K562 (cell line): ENCODE measurements at regions not wholly inside any gene's neighbourhood (a gene's known extent, or its start where the extent isn't known, plus 50 kb on each side); places are given as distances from the start of the nearest gene placed in this dataset.

Source experiments
- ATAC-seq: fragments of 200-7000 bp; cut with Tn5 transposase; 3 replicates; pipeline ENCODE4 v1.9.1; 2020; ENCODE audit warnings: moderate library complexity
- BruUV-seq: library from RNA; stranded (reverse); fragments of 400-500 nt; replicated peaks from 2 replicates; lab custom pipeline; 2021; lab: Mats Ljungman, UMichigan
- CTCF ChIA-PET: fragments of 300-600 bp; formaldehyde crosslinking; extraction: SDS; loops from one replicate; lab custom pipeline; 2021; ENCODE audit warnings: low intra/inter-chr PET ratio; lab: Yijun Ruan, JAX
- POLR2A ChIA-PET: fragments of 300-600, 350-650 bp; sonication (Branson Sonifier 250); formaldehyde crosslinking; extraction: SDS; loops from one replicate; lab custom pipeline; 2021; ENCODE audit warnings: antibody characterized with exemption, inconsistent platforms; lab: Yijun Ruan, JAX
- DNase-seq, 4 experiments: peaks; one replicate each; pipeline versions ENCODE4 v3.0.0 to v3.0.0-alpha.2; 2011 to 2018; ENCODE audit warnings: low spot score in 3 of 4, mixed read lengths in 3 of 4; ENCODE audit errors: extremely low read depth in 1 of 4
- FAIRE-seq: peaks from 2 replicates; lab custom pipeline; 2011; peaks lifted over from hg19 to GRCh38; lab: Jason Lieb, UNC
- H2AFZ ChIP-seq: 2 replicates; pipeline ENCODE4 v1.6.0; 2011; ENCODE audit warnings: low read depth, low read length, control low read depth, inconsistent platforms
- H3K27ac ChIP-seq: fragments of 200-600 bp; 3 replicates; pipeline ENCODE4 v1.8.0; 2011; ENCODE audit warnings: low read depth, mild to moderate bottlenecking, control low read depth, inconsistent platforms, low read length, moderate library complexity, mixed read lengths; ENCODE audit errors: extremely low read depth
- H3K27me3 ChIP-seq, 2 experiments: fragments of 300-600 bp in 1 of 2; 2 replicates in 1 of 2; 3 replicates in 1 of 2; pipeline versions ENCODE4 v1.6.0 to v1.8.0; 2011; ENCODE audit warnings: inconsistent platforms in 2 of 2, low read length in 2 of 2, mild to moderate bottlenecking in 1 of 2, mixed read lengths in 1 of 2, moderate library complexity in 1 of 2; ENCODE audit not compliant: control insufficient read depth in 2 of 2, insufficient read depth in 2 of 2
- H3K36me3 ChIP-seq: fragments of 300-600 bp; 3 replicates; pipeline ENCODE4 v1.8.0; 2011; ENCODE audit warnings: mild to moderate bottlenecking, low read length, inconsistent platforms; ENCODE audit not compliant: control insufficient read depth, insufficient read depth
- H3K4me1 ChIP-seq, 2 experiments: fragments of 200-600 bp in 1 of 2; replicated peaks in 1 of 2; 2 replicates in 1 of 2; 3 replicates in 1 of 2; pipeline versions ENCODE4 v1.5.1 to v1.8.0; 2011; ENCODE audit warnings: inconsistent platforms in 2 of 2, low read length in 2 of 2, mild to moderate bottlenecking in 1 of 2, mixed read lengths in 1 of 2, moderate library complexity in 1 of 2; ENCODE audit not compliant: control insufficient read depth in 2 of 2, insufficient read depth in 2 of 2
- H3K4me2 ChIP-seq: 2 replicates; pipeline ENCODE4 v1.6.1; 2011; ENCODE audit warnings: low read length, control low read depth, inconsistent platforms, mixed read lengths; ENCODE audit not compliant: insufficient read depth
- H3K4me3 ChIP-seq: fragments of 200-600 bp; sonication (generic), shearing (Covaris generic); 2 replicates; pipeline ENCODE4 v1.5.1; 2016; ENCODE audit warnings: control low read depth, inconsistent platforms
- H3K79me2 ChIP-seq: fragments of 200-600 bp; 3 replicates; pipeline ENCODE4 v1.8.0; 2011; ENCODE audit warnings: low read length, inconsistent platforms; ENCODE audit not compliant: control insufficient read depth, insufficient read depth
- H3K9ac ChIP-seq, 2 experiments: 2 replicates each; pipeline versions ENCODE4 v1.6.0 to v1.6.1; 2011; ENCODE audit warnings: low read depth in 2 of 2, low read length in 2 of 2, control low read depth in 1 of 2, inconsistent platforms in 1 of 2, mild to moderate bottlenecking in 1 of 2, mixed read lengths in 1 of 2; ENCODE audit not compliant: insufficient read depth in 1 of 2
- H3K9me1 ChIP-seq: one replicate; pipeline ENCODE4 v1.6.0; 2011; ENCODE audit warnings: inconsistent platforms, mild to moderate bottlenecking, low read length, moderate library complexity; ENCODE audit not compliant: control insufficient read depth, insufficient read depth
- H3K9me3 ChIP-seq: replicated peaks from 2 replicates; pipeline ENCODE4 v1.5.1; 2011; ENCODE audit warnings: low read depth, low read length, inconsistent platforms; ENCODE audit not compliant: control insufficient read depth, insufficient read depth
- H4K20me1 ChIP-seq: replicated peaks from 2 replicates; pipeline ENCODE4 v1.6.1; 2011; ENCODE audit warnings: low read length, inconsistent platforms, mixed read lengths; ENCODE audit not compliant: control insufficient read depth, insufficient read depth
- ARID2 ChIP-seq: fragments of 450-650 bp; IDR thresholded peaks from 2 replicates; pipeline ENCODE4 v1.6.1; 2017; ENCODE audit warnings: antibody characterized with exemption, mild to moderate bottlenecking
- CBFA2T2 ChIP-seq: fragments of 450-650 bp; conservative IDR thresholded peaks from 2 replicates; pipeline ENCODE4 v1.6.1; 2017; ENCODE audit warnings: mild to moderate bottlenecking
- CHD1 ChIP-seq: fragments of 200-600 bp; sonication (generic); IDR thresholded peaks from one replicate; pipeline ENCODE4 v1.6.1; 2012; ENCODE audit warnings: mild to moderate bottlenecking, moderate library complexity, low read length, inconsistent platforms
- HNRNPH1 ChIP-seq: fragments of 200-400 bp; formaldehyde crosslinking; optimal IDR thresholded peaks from 2 replicates; pipeline ENCODE3; 2017; ENCODE audit warnings: low read depth, mild to moderate bottlenecking, low read length, moderate library complexity
- TAF7 ChIP-seq: fragments of 450-650 bp; IDR thresholded peaks from 2 replicates; pipeline ENCODE4 v1.6.1; 2016; ENCODE audit warnings: missing genetic modification characterization, missing compliant biosample characterization
- TSHZ1 ChIP-seq: fragments of 250-450 bp; sonication (Bioruptor Pico); IDR thresholded peaks from 2 replicates; pipeline ENCODE4 v1.4.0; 2020; ENCODE audit warnings: mild to moderate bottlenecking, moderate library complexity
- YY1 ChIP-seq, 3 experiments: IDR thresholded peaks; 2 replicates each; pipeline ENCODE4 v1.6.1; 2011; ENCODE audit warnings: low read length in 2 of 3, mild to moderate bottlenecking in 2 of 3, moderate library complexity in 2 of 3, borderline replicate concordance in 1 of 3, control low read depth in 1 of 3, low read depth in 1 of 3; ENCODE audit not compliant: insufficient read depth in 3 of 3, insufficient replicate concordance in 2 of 3, control insufficient read depth in 1 of 3, insufficient read length in 1 of 3; ENCODE audit errors: extremely low read depth in 1 of 3
- ZNF212 ChIP-seq: fragments of 450-650 bp; formaldehyde crosslinking; IDR thresholded peaks from 2 replicates; pipeline ENCODE4 v1.4.0; 2020; ENCODE audit warnings: mild to moderate bottlenecking
- ZNF431 ChIP-seq: sonication (generic); formaldehyde crosslinking; IDR thresholded peaks from 2 replicates; pipeline ENCODE4 v1.8.0; 2022; ENCODE audit warnings: mild to moderate bottlenecking, missing genetic modification reagents
- ZNF77 ChIP-seq: fragments of 250-450 bp; sonication (Bioruptor Pico); IDR thresholded peaks from 2 replicates; pipeline ENCODE4 v1.5.0; 2020
- in situ Hi-C: fragments of 300-500 bp; cut with MboI; formaldehyde crosslinking; loops from 4 replicates; pipeline ENCODE4 v1.15.0; 2018; ENCODE audit warnings: inconsistent platforms, mixed read lengths
- intact Hi-C: fragments of 100-400 bp; cut with micrococcal nuclease; formaldehyde crosslinking; loops from 2 replicates; pipeline ENCODE4 v1.14.2; 2022
- TF ChIP-seq, protein P1 (sequence below): IDR thresholded peaks from 3 replicates; pipeline ENCODE4 v1.6.1; 2011; ENCODE audit warnings: borderline replicate concordance, mild to moderate bottlenecking, moderate library complexity; ENCODE audit not compliant: insufficient read length; ENCODE audit errors: extremely low read depth
- TF ChIP-seq, protein P2 (sequence below): fragments of 250-450 bp; sonication (Bioruptor Pico); IDR thresholded peaks from 2 replicates; pipeline ENCODE4 v1.4.0; 2020; ENCODE audit warnings: mild to moderate bottlenecking

DNA sequence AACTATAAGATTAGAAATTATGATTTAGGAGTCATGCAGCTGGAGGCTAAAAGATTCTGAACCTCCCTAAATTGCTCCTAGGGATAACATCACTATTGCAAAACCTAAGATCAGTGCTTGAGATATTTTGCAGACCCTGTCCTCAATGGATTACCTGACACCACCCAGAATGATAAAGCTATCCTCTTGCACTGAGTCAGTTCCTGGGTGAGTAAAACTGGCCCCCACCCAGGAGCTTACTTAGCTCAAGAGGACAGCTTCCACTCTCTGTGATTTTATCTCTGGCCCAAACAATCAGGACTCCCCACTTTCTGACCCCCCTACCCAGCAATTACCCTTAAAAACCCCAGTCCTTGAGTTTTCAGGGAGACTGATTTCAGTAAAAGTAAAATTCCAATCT, 2074.4 kb upstream of the RAG2 start:
- no TSS peak for BruUV-seq
- Histone ChIP-seq H3K4me3 (no peak overlapping the region), H3K27ac (no peak overlapping the region), H3K9ac (no peak overlapping the region), H3K4me2 (no peak overlapping the region), H3K27me3 (no peaks in the 10 kb centered on the region), H4K20me1 (no peaks in the 10 kb centered on the region), H3K36me3 (no peaks in the 10 kb centered on the region), H3K4me1 (no peaks in the 10 kb centered on the region; a peak in 1 of 5 replicates), H3K9me1 (no peaks in the 10 kb centered on the region), H2AFZ (no peak overlapping the region), H3K9me3 (no peaks in the 10 kb centered on the region), H3K79me2 (no peaks in the 10 kb centered on the region)
- TF ChIP-seq ZNF212 (CRISPR knock-in tag) = no peak
- TF ChIP-seq, protein P1, sequence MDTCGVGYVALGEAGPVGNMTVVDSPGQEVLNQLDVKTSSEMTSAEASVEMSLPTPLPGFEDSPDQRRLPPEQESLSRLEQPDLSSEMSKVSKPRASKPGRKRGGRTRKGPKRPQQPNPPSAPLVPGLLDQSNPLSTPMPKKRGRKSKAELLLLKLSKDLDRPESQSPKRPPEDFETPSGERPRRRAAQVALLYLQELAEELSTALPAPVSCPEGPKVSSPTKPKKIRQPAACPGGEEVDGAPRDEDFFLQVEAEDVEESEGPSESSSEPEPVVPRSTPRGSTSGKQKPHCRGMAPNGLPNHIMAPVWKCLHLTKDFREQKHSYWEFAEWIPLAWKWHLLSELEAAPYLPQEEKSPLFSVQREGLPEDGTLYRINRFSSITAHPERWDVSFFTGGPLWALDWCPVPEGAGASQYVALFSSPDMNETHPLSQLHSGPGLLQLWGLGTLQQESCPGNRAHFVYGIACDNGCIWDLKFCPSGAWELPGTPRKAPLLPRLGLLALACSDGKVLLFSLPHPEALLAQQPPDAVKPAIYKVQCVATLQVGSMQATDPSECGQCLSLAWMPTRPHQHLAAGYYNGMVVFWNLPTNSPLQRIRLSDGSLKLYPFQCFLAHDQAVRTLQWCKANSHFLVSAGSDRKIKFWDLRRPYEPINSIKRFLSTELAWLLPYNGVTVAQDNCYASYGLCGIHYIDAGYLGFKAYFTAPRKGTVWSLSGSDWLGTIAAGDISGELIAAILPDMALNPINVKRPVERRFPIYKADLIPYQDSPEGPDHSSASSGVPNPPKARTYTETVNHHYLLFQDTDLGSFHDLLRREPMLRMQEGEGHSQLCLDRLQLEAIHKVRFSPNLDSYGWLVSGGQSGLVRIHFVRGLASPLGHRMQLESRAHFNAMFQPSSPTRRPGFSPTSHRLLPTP = no peak
- no peak for TF ChIP-seq HNRNPH1
- no peak for TF ChIP-seq ARID2
- TF ChIP-seq CHD1 = no peak
- no peak for TF ChIP-seq CBFA2T2
- no peak for TF ChIP-seq YY1 (IDR thresholded peaks at IDR 0.05; ENCODE audit: borderline replicate concordance in 1 of 3, control insufficient read depth in 1 of 3, extremely low read depth in 1 of 3, insufficient read depth in 3 of 3, insufficient read length in 1 of 3, insufficient replicate concordance in 2 of 3, low read depth in 1 of 3, low read length in 2 of 3)
- TF ChIP-seq ZNF431 (CRISPR knock-in tag) = no peak
- no peak for TF ChIP-seq TAF7
- no peak for TF ChIP-seq ZNF77 (CRISPR knock-in tag)
- no peak for TF ChIP-seq TSHZ1 (CRISPR knock-in tag)
- TF ChIP-seq, protein P2, sequence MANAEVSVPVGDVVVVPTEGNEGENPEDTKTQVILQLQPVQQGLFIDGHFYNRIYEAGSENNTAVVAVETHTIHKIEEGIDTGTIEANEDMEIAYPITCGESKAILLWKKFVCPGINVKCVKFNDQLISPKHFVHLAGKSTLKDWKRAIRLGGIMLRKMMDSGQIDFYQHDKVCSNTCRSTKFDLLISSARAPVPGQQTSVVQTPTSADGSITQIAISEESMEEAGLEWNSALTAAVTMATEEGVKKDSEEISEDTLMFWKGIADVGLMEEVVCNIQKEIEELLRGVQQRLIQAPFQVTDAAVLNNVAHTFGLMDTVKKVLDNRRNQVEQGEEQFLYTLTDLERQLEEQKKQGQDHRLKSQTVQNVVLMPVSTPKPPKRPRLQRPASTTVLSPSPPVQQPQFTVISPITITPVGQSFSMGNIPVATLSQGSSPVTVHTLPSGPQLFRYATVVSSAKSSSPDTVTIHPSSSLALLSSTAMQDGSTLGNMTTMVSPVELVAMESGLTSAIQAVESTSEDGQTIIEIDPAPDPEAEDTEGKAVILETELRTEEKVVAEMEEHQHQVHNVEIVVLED = no peak
- ChIA-PET CTCF (no interaction called here), POLR2A (no interaction called here)
- intact Hi-C loops (no loop called here), in situ Hi-C loops (no loop called here)
- no peak for DNase-seq
- FAIRE-seq = no peak
- ATAC-seq = no peak
